GM23338 (cell line): ENCODE measurements at regions not wholly inside any gene's neighbourhood (a gene's known extent, or its start where the extent isn't known, plus 50 kb on each side); places are given as distances from the start of the nearest gene placed in this dataset.

Source experiments
- ATAC-seq: fragments of 200-7000 bp; cut with Tn5 transposase; 3 replicates; pipeline ENCODE4 v1.9.1; 2020
- DNase-seq: peaks from one replicate; pipeline ENCODE4 v3.0.0-alpha.2; 2015; ENCODE audit warnings: low spot score
- H2AFZ ChIP-seq: fragments of 200-600 bp; sonication (generic); 2 replicates; pipeline ENCODE4 v1.8.0; 2016; ENCODE audit warnings: antibody characterized with exemption, mild to moderate bottlenecking, moderate library complexity
- H3F3A ChIP-seq: fragments of 200-600 bp; sonication (generic); replicated peaks from 2 replicates; pipeline ENCODE4 v1.8.0; 2017; ENCODE audit warnings: antibody characterized with exemption, mixed run types, low read depth
- H3K27ac ChIP-seq: fragments of 200-600 bp; sonication (generic); 2 replicates; pipeline ENCODE4 v1.6.1; 2016; ENCODE audit warnings: low read depth
- H3K27me3 ChIP-seq: fragments of 200-600 bp; sonication (generic); 2 replicates; pipeline ENCODE4 v1.8.0; 2016; ENCODE audit warnings: mild to moderate bottlenecking, mixed run types, moderate library complexity; ENCODE audit not compliant: insufficient read depth
- H3K36me3 ChIP-seq: fragments of 200-600 bp; sonication (generic); 2 replicates; pipeline ENCODE4 v1.8.0; 2016; ENCODE audit warnings: mild to moderate bottlenecking; ENCODE audit not compliant: insufficient read depth
- H3K4me1 ChIP-seq: fragments of 200-600 bp; sonication (generic); 2 replicates; pipeline ENCODE4 v1.8.0; 2016; ENCODE audit warnings: mild to moderate bottlenecking, moderate library complexity; ENCODE audit not compliant: insufficient read depth
- H3K4me2 ChIP-seq: fragments of 200-600 bp; sonication (generic); 2 replicates; pipeline ENCODE4 v1.7.1; 2017; ENCODE audit warnings: mixed run types
- H3K4me3 ChIP-seq: fragments of 200-600 bp; sonication (generic); 2 replicates; pipeline ENCODE4 v1.6.1; 2016; ENCODE audit warnings: mixed run types
- H3K79me2 ChIP-seq: fragments of 200-600 bp; sonication (generic); replicated peaks from 2 replicates; pipeline ENCODE4 v1.8.0; 2017; ENCODE audit warnings: mild to moderate bottlenecking; ENCODE audit not compliant: insufficient read depth
- H3K9me2 ChIP-seq: fragments of 200-600 bp; sonication (generic); 2 replicates; pipeline ENCODE4 v1.8.0; 2017; ENCODE audit not compliant: insufficient read depth
- H4K20me1 ChIP-seq: fragments of 200-600 bp; sonication (generic); replicated peaks from 2 replicates; pipeline ENCODE4 v1.8.0; 2017; ENCODE audit warnings: mild to moderate bottlenecking; ENCODE audit not compliant: insufficient read depth
- H3K27ac Mint-ChIP-seq: 2 replicates; pipeline ENCODE4 v1.8.0; 2020; ENCODE audit warnings: inconsistent platforms, mild to moderate bottlenecking, moderate library complexity, mixed read lengths
- H3K27me3 Mint-ChIP-seq: 3 replicates; pipeline ENCODE4 v1.8.0; 2022; ENCODE audit warnings: low read depth, mild to moderate bottlenecking, moderate library complexity, mixed read lengths, inconsistent platforms; ENCODE audit not compliant: insufficient read depth, poor library complexity
- H3K36me3 Mint-ChIP-seq: 3 replicates; pipeline ENCODE4 v1.8.0; 2021; ENCODE audit warnings: low read depth, mild to moderate bottlenecking, inconsistent platforms, moderate library complexity, mixed read lengths
- H3K4me1 Mint-ChIP-seq: 3 replicates; pipeline ENCODE4 v1.8.0; 2020; ENCODE audit warnings: mild to moderate bottlenecking, inconsistent platforms, mixed read lengths
- H3K4me3 Mint-ChIP-seq: 3 replicates; pipeline ENCODE4 v1.8.0; 2021; ENCODE audit warnings: moderate library complexity, mild to moderate bottlenecking, inconsistent platforms, mixed read lengths
- H3K9me3 Mint-ChIP-seq: 3 replicates; pipeline ENCODE4 v1.8.0; 2020; ENCODE audit warnings: moderate library complexity, mild to moderate bottlenecking, inconsistent platforms, mixed read lengths
- CREB1 ChIP-seq: fragments of 250-450 bp; sonication (Bioruptor Pico); IDR thresholded peaks from 2 replicates; pipeline ENCODE4 v1.5.0; 2020; ENCODE audit warnings: low read depth, mild to moderate bottlenecking, moderate library complexity
- EZH2 ChIP-seq: fragments of 200-600 bp; sonication (generic); IDR thresholded peaks from one replicate; pipeline ENCODE4 v1.8.0; 2017; ENCODE audit warnings: antibody characterized with exemption, mild to moderate bottlenecking, low read depth; ENCODE audit not compliant: unreplicated experiment
- EZH2phosphoT487 ChIP-seq: fragments of 200-600 bp; sonication (generic); IDR thresholded peaks from one replicate; pipeline ENCODE4 v1.8.1; 2018; ENCODE audit warnings: antibody characterized with exemption; ENCODE audit not compliant: unreplicated experiment
- JUNB ChIP-seq: IDR thresholded peaks from one replicate; pipeline ENCODE4 v1.6.1; 2016; ENCODE audit warnings: antibody characterized with exemption; ENCODE audit not compliant: unreplicated experiment
- NANOG ChIP-seq: IDR thresholded peaks from 2 replicates; pipeline ENCODE4 v1.6.1; 2016; ENCODE audit warnings: antibody characterized with exemption, borderline replicate concordance
- POLR2AphosphoS5 ChIP-seq: IDR thresholded peaks from 2 replicates; pipeline ENCODE4 v1.6.1; 2016; ENCODE audit warnings: antibody characterized with exemption, low read depth
- STAT1 ChIP-seq: IDR thresholded peaks from one replicate; pipeline ENCODE4 v1.6.1; 2016; ENCODE audit warnings: antibody characterized with exemption; ENCODE audit not compliant: unreplicated experiment
- ZNF114 ChIP-seq: fragments of 250-450 bp; sonication (Bioruptor Pico); IDR thresholded peaks from 2 replicates; pipeline ENCODE4 v1.5.0; 2020; ENCODE audit warnings: mild to moderate bottlenecking, moderate library complexity
- ZNF331 ChIP-seq: fragments of 250-450 bp; sonication (Bioruptor Pico); IDR thresholded peaks from 2 replicates; pipeline ENCODE4 v1.5.0; 2020; ENCODE audit warnings: low read depth, mild to moderate bottlenecking, moderate library complexity
- TF ChIP-seq, protein P1 (sequence below), 2 experiments: fragments of 200-600 bp in 1 of 2; sonication (generic) in 1 of 2; conservative IDR thresholded peaks; 2 replicates each; pipeline versions ENCODE4 v1.5.1 to v1.6.1; 2016 to 2017; ENCODE audit warnings: antibody characterized with exemption in 2 of 2, low read depth in 2 of 2, mild to moderate bottlenecking in 2 of 2, moderate library complexity in 1 of 2
- TF ChIP-seq, protein P2 (sequence below): IDR thresholded peaks from one replicate; pipeline ENCODE4 v1.6.1; 2018; ENCODE audit warnings: antibody characterized with exemption; ENCODE audit not compliant: unreplicated experiment
- TF ChIP-seq, protein P3 (sequence below): IDR thresholded peaks from 2 replicates; pipeline ENCODE4 v1.6.1; 2016; ENCODE audit warnings: antibody characterized with exemption

DNA sequence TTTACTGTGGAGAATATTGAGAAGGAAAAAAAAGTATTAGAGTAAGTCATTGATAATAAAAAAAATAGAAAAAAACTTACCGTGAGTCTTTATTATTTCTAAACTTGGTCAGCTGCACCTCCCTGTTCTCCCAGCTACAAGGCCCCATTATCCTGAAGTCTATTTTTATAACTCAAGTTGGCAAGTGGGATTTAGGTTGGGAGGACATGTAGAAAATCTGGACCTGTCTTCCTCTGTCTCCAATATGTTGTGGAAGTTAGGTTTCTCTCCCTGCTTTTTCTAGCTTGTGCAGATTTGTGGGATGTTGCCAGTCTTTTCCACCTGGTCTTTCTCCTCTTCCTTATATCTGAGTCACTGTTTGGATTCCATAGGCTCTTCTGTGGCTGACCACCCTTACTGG, 361.4 kb downstream of the HLX start:
- H2AFZ ChIP-seq: peak overlapping the region; percentile 40; the same call in 1 of the 2 replicates
- no peaks in the 10 kb centered on the region for H3K79me2 ChIP-seq
- Mint-ChIP-seq H3K9me3 (no peaks in the 10 kb centered on the region), H3K4me3 (no peak overlapping the region), H3K27me3 (peaks cover 3% of the 10 kb centered on the region), H3K27ac (no peak overlapping the region), H3K4me1 (peaks cover 2% of the 10 kb centered on the region; the same call in 1 of the 3 replicates), H3K36me3 (no peaks in the 10 kb centered on the region)
- TF ChIP-seq STAT1 (no peak), POLR2AphosphoS5 (no peak), EZH2phosphoT487 (no peak), NANOG (no peak), JUNB (no peak), CREB1 (CRISPR knock-in tag) (no peak), ZNF331 (CRISPR knock-in tag) (no peak), EZH2 (no peak)
- TF ChIP-seq, protein P1, sequence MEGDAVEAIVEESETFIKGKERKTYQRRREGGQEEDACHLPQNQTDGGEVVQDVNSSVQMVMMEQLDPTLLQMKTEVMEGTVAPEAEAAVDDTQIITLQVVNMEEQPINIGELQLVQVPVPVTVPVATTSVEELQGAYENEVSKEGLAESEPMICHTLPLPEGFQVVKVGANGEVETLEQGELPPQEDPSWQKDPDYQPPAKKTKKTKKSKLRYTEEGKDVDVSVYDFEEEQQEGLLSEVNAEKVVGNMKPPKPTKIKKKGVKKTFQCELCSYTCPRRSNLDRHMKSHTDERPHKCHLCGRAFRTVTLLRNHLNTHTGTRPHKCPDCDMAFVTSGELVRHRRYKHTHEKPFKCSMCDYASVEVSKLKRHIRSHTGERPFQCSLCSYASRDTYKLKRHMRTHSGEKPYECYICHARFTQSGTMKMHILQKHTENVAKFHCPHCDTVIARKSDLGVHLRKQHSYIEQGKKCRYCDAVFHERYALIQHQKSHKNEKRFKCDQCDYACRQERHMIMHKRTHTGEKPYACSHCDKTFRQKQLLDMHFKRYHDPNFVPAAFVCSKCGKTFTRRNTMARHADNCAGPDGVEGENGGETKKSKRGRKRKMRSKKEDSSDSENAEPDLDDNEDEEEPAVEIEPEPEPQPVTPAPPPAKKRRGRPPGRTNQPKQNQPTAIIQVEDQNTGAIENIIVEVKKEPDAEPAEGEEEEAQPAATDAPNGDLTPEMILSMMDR (conservative IDR thresholded peaks at IDR 0.05; ENCODE audit: low read depth in 2 of 2): no peak
- TF ChIP-seq, protein P2, sequence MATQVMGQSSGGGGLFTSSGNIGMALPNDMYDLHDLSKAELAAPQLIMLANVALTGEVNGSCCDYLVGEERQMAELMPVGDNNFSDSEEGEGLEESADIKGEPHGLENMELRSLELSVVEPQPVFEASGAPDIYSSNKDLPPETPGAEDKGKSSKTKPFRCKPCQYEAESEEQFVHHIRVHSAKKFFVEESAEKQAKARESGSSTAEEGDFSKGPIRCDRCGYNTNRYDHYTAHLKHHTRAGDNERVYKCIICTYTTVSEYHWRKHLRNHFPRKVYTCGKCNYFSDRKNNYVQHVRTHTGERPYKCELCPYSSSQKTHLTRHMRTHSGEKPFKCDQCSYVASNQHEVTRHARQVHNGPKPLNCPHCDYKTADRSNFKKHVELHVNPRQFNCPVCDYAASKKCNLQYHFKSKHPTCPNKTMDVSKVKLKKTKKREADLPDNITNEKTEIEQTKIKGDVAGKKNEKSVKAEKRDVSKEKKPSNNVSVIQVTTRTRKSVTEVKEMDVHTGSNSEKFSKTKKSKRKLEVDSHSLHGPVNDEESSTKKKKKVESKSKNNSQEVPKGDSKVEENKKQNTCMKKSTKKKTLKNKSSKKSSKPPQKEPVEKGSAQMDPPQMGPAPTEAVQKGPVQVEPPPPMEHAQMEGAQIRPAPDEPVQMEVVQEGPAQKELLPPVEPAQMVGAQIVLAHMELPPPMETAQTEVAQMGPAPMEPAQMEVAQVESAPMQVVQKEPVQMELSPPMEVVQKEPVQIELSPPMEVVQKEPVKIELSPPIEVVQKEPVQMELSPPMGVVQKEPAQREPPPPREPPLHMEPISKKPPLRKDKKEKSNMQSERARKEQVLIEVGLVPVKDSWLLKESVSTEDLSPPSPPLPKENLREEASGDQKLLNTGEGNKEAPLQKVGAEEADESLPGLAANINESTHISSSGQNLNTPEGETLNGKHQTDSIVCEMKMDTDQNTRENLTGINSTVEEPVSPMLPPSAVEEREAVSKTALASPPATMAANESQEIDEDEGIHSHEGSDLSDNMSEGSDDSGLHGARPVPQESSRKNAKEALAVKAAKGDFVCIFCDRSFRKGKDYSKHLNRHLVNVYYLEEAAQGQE: no peak
- H3K36me3 ChIP-seq: no peaks in the 10 kb centered on the region
- H3K27ac ChIP-seq: no peak overlapping the region
- H3K9me2 ChIP-seq: no peaks in the 10 kb centered on the region
- no peak for ATAC-seq
- H3F3A ChIP-seq: no peaks in the 10 kb centered on the region
- no peaks in the 10 kb centered on the region for H3K4me1 ChIP-seq
- H3K4me2 ChIP-seq: no peak overlapping the region
- no peaks in the 10 kb centered on the region for H3K27me3 ChIP-seq
- no peaks in the 10 kb centered on the region for H4K20me1 ChIP-seq
- H3K4me3 ChIP-seq: no peak overlapping the region
- DNase-seq: no peak

DNA sequence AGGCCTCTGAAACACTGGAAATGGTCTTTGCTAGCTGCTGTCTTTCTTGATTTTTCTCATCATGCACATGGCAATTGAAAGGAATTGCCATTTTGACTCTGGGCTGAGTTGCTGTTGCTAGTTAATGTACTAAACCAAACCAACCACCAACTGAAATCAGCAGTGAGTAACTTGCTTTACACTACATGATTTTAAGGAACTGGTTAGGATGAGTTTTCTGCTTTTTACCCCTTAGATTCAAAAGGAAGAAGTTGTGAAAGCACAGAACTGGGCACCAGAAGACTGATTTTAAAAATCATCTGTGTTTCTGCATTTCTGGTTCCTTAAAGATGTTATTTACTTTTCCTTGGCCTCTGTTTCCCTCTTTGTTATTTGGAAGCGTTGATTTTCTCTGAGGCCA, 361.9 kb downstream of the HLX start:
- ATAC-seq (no peak), DNase-seq (no peak)

More for the DNA sequence above, 361.9 kb downstream of the HLX start:
- H3K36me3 Mint-ChIP-seq: no peaks in the 10 kb centered on the region
- Histone ChIP-seq H2AFZ (peak overlapping the region; percentile 40; the same call in 1 of the 2 replicates), H3K4me1 (no peaks in the 10 kb centered on the region), H3K4me2 (no peak overlapping the region), H4K20me1 (no peaks in the 10 kb centered on the region), H3K36me3 (no peaks in the 10 kb centered on the region), H3K79me2 (no peaks in the 10 kb centered on the region), H3K27ac (no peak overlapping the region), H3K4me3 (no peak overlapping the region), H3K27me3 (no peaks in the 10 kb centered on the region), H3F3A (no peaks in the 10 kb centered on the region), H3K9me2 (no peaks in the 10 kb centered on the region)
- no peak overlapping the region for H3K4me3 Mint-ChIP-seq
- no peak for TF ChIP-seq POLR2AphosphoS5
- TF ChIP-seq, protein P2: no peak
- TF ChIP-seq, protein P1 (conservative IDR thresholded peaks at IDR 0.05; ENCODE audit: low read depth in 2 of 2): no peak
- no peak for TF ChIP-seq ZNF114
- no peak for TF ChIP-seq NANOG
- no peak for TF ChIP-seq EZH2phosphoT487
- TF ChIP-seq, protein P3, sequence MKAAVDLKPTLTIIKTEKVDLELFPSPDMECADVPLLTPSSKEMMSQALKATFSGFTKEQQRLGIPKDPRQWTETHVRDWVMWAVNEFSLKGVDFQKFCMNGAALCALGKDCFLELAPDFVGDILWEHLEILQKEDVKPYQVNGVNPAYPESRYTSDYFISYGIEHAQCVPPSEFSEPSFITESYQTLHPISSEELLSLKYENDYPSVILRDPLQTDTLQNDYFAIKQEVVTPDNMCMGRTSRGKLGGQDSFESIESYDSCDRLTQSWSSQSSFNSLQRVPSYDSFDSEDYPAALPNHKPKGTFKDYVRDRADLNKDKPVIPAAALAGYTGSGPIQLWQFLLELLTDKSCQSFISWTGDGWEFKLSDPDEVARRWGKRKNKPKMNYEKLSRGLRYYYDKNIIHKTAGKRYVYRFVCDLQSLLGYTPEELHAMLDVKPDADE: no peak
- TF ChIP-seq STAT1: no peak
- H3K4me1 Mint-ChIP-seq: 0 out of 3 replicates have a peak, but pooled peaks cover 2% of the 10 kb centered on the region
- H3K27ac Mint-ChIP-seq: no peak overlapping the region
- H3K9me3 Mint-ChIP-seq: no peaks in the 10 kb centered on the region
- H3K27me3 Mint-ChIP-seq: peaks cover 3% of the 10 kb centered on the region
